CD4-positive, alpha-beta T cell treated with Interleukin-12 subunit alpha and Interleukin-12 subunit beta, for 1 hour (primary cell): ENCODE measurements at regions not wholly inside any gene's neighbourhood (a gene's known extent, or its start where the extent isn't known, plus 50 kb on each side); places are given as distances from the start of the nearest gene placed in this dataset.
"Not testable (repeated sequence)": the region's sequence is repeated elsewhere in the genome, so short reads cannot be mapped to it uniquely, and the experiment has no call there.

ENCODE experiments used
- DNase-seq: peaks from one replicate; pipeline ENCODE4 v3.0.0-alpha.2; 2020

GRCh38 chr10:2887391-2888070, 179.8 kb upstream of the PFKP start:
- DNase-seq = no peak

- DNase-seq = no peak
These were observed 180.7 kb upstream of the PFKP start for GRCh38 chr10:2886662-2887061.

DNA sequence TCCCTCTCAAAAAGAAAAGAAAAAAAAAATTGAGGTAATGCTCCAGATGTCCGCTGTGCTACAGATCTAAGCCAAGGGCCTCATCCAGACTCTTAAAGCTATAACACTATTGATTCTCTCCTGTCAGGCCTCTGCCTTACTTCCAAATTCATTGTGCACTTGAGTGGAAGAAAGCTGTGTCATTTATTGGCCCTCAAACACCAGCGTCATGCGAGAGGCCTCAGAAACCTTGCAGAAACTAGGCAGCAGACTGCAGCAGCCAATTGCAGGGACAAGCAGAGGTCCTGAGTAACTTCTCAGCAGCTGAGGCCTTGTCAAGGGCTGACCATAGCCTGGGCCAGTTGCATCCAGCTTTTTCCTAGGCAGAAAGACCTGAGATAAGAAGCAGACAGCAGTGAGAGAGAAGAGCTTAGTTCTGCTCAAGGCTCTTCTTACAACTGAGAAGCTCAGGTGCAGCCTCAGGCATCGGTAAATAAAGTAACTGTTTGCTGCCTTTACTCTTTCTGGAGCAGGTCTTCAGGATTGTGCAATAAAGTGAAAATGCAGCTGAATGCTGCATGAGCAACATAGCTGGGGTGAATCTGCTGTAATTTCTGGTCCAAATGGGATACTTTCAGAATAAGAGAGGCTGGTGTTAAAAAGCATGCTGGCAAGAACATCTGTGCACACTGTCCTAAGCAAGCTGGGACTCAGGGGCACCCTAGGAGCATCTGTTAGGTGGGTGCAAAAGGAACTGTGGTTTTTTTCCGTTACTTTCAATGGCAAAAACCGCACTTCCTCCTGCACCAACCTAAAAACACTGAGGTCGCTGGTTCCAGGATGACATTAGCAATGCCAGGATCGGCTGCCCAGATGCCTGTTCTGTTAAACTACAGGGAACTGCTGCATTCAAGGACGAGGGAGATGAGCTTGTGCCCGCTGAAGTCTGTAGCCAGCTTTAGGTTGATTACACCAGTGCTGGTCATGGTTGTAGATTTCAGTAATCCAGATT, 181.8 kb upstream of the PFKP start:
- DNase-seq = no peak

DNA sequence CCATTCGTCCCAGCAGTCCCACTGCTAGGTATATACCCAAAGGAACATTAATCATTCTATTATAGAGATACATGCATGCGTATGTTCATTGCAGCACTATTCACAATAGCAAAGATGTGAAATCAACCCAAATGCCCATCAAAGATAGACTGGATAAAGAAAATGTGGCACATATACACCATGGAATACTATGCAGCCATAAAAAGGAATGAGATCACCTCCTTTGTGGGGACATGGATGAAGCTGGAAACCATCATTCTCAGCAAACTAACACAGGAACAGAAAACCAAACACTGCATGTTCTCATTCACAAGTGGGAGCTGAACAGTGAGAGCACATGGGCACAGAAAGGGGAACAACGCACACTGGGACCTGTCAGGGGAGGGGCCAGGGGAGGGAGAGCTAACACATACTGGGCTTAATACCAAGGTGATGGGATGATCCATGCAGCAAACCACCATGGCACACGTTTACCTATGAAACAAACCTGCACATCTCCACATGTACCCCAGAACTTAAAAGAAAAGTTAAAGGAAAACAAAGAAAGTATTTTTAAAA, 183.3 kb upstream of the PFKP start:
- not testable (repeated sequence) for DNase-seq

- DNase-seq = no peak
These were observed 184.1 kb upstream of the PFKP start for GRCh38 chr10:2883238-2883637.

GRCh38 chr10:2882628-2883027, 184.7 kb upstream of the PFKP start:
- DNase-seq = no peak

DNA sequence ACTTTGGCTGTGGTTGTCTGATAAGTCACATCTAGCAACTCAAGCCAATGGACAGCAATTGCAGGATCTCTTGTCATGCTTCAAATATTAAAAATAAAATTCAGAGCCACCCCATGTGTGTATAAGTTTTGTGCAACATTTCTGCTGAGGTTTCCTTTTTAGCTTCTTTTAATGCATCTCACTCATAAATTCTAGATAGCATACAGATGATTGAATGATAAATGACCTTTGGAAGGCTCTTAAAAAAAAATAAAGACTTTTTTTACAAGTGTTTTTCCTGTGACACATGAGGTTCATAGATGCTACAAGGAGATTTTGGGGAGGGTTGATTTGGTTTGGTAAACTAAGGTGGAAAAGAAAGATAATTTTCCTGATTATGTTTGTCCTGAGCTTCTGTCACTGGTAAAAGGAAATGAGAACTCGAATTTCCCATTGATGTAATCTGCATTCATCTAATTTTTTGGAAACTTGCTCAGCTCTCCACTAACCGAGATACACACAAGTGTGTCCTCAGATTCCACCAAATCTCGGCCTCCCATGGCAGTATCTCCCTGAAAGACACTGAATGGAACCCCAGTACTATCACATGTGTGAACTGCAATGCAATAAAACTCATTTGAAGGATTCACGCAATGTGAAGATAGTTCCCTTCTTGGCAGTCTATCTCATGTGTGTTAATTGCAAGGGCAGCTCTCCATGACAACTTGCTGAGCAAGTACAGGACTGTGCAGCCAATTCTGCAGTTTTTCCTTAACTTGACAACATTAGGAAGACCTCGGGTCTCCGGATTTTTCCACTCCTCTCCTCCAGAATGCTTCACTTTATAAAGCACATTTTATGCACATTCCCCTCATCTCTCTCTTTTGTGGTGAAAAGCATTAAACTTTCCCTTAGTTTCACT, 185.4 kb upstream of the PFKP start:
- no peak for DNase-seq

GRCh38 chr10:2880050-2880449, 187.3 kb upstream of the PFKP start:
- DNase-seq = not testable (repeated sequence)

- DNase-seq = no peak
These were observed 188.5 kb upstream of the PFKP start for GRCh38 chr10:2878818-2879217.

DNA sequence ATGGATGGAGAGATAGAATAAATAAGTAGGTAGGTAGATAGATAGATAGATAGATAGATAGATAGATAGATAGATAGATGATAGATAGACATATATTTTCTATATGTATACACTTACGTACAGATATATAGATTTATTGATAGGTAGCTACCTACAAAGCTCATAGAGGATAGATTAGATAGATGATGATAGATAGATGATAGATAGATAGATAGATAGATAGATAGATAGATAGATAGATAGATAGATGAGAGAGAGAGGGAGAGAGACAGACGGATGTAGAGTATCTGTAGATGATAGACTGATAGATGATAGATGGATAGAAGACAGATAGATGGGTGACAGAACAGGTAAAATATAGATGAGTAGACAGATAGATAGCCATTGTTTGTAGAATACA, 191.3 kb upstream of the PFKP start:
- no peak for DNase-seq

DNA sequence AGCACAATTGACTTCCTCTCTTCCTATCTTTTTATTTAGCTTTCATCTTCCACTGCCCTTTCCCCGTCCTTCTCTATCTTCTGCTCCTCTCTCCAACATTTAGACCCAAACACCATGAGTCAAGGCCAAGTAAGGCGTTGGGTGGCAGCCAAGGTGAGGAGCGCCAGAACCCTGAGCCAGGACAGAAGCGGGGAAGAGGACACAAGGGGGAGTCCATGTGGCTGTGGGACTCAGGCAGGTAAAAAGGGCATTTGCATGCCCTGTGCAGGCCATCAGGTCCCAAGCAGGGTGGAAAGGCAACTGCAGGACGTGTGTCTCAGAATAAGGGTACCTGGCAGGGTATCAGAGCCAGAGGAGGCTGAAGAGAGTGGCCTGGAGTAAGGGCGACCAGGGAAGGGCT, 192.4 kb upstream of the PFKP start:
- no peak for DNase-seq

GRCh38 chr10:2873769-2874168, 193.6 kb upstream of the PFKP start:
- no peak for DNase-seq

DNA sequence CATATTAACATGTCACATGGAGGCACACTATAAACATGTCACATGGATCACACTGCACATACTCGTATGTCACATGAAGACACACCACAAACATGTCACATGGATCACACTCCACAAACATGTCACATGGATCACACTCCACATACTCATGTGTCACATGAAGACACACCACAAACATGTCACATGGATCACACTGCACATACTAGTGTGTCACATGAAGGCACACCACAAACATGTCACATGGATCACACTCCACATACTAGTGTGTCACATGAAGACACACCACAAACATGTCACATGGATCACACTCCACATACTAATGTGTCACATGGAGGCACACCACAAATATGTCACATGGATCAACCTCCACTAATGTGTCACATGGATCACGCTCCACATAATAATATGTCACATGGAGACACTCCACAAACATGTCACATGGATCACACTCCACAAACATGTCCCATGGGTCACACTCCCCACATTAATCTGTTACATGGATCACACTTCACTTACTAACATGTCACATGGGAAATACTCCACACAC, 195.6 kb upstream of the PFKP start:
- no peak for DNase-seq

DNA sequence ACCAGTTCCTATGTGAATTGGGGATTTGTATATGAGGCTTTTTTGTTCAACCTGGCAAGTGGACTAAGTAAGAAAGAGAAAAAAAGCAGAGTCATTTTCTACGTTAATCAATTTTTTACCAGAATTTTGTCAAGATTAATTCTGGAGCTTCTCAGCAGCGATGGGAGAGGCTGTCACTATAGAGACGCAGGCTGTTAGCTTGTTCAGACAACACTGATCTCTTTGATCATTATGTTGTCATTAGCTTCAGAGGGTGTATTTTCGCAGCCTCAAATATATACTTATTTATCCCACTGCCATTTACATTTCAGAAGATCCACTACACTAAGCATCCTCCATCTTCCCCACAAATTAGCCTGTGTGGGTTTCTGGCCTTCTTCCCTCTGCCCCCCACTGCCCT, 196.7 kb upstream of the PFKP start:
- no peak for DNase-seq

- DNase-seq = no peak
These were observed 199.5 kb upstream of the PFKP start for GRCh38 chr10:2867788-2868299.

DNA sequence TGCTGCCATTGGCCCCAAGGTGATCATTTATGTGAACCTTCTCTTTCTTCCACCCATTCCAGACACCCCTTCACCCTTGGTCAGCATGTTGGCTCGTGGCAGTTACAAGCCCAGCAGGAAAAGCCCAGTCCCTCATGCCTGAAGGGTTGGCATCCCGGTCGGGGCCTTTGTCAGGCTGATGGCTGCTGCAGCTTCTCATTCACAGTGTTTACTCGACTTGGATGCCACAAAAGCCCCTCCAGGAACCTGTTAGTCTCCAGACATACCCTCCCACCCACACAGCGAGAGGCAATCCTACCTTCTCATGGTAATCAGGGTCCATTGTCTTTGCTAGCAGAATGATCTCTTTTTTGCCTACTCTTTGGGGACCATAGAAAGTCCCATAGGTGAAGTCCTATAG, 200.8 kb upstream of the PFKP start:
- DNase-seq = no peak

DNA sequence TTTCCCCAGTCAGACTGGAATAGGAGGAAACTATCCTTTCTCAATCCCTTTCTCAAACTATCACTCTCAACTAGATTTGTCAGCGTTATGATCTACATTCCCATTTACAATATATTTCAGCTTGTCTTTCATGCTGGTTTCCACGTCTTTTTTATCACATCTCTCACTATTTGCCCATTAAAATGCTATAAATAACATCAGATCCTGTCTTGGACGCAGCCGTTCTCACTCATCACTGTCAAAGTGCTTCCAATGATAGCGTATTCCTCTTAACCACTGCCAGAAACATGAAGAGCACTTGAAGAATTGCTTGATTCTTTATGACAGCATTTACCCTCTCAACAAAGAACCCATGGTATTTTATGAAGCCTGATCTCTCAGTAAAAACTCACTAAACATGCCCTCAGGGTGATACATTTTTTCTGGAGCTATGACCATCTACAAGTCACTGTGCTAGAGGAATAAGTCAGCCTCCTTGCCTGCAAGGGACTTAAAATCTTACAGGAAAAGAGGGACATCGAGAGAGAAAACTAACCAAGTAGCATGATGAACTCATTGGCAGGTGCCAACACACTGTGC, 205.6 kb upstream of the PFKP start:
- DNase-seq = no peak

DNA sequence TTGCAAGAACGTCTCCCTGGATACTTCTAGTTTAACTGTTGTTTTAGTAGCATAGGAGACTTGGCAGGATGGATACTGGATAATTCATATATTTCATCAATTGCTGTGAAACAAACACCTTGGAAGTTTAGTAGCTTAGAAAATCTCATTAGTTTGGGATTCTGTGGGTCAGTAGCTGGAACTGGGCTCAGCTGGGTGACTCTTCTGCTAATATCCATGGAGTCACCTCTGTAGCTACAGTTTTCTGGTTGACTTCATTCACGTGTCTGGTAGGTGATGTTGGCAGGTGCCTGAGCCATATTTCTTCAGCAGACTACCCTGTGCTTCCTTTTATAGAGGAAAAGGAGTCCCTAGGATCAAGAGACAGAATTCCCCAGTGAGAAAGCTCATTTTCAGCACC, 208.9 kb upstream of the PFKP start:
- DNase-seq = no peak

DNA sequence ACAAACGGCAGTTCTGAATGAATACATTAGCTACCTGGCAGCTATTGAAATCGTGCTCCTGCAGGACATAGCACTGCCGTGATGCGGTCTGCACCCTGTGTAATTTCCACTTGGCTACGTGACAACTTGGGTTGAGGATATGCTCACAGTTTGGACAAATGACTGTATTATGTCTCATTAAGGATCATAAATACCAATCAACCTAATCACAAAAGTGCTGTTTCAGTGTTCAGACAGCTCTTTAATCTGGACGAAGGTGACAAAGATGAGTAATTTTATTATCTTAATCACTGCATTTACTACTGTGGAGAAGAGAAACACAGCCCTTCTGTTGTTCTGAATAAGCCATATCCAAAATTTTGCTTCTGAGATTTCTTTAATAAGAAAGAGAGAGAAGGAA, 210.8 kb upstream of the PFKP start:
- no peak for DNase-seq

DNA sequence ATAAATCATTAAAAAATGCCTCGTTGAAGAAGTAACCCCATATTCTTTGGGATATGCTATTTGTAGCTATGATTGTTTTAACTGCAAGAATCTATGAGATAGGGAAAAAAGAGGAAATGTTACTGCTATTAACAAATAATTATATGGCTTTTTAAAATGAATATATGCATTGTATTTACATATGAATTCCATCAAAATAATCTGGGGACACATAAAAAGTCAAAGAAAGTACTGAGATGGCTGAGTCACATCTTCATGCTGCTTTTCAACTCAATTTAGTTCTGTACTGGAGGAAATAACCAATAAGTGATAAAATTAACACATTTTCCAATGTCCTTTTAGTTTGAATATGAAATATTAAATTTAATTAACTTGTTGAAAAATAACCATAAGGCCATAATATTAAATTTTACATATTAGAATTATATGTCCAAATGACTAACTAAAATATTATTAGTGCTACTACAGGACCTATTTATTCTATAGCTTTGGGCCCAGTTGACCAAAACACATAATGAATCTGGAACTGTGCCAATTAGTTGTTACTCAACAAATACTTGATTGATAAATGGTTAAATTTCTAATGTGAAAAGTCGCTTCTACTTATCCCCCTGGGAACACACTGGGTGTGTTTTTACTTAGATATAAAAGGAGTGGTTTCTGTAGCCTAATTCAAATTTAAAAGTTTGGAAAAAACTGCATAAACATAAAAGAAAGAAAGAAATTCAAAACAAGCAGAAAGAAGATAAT, 214.6 kb upstream of the PFKP start:
- DNase-seq = no peak

GRCh38 chr10:2851566-2851965, 215.8 kb upstream of the PFKP start:
- DNase-seq = no peak
